K562 (cell line): ENCODE measurements at regions not wholly inside any gene's neighbourhood (a gene's known extent, or its start where the extent isn't known, plus 50 kb on each side); places are given as distances from the start of the nearest gene placed in this dataset.

Experiments
- ATAC-seq: fragments of 200-7000 bp; cut with Tn5 transposase; 3 replicates; pipeline ENCODE4 v1.9.1; 2020; ENCODE audit warnings: moderate library complexity
- BruUV-seq: library from RNA; stranded (reverse); fragments of 400-500 nt; replicated peaks from 2 replicates; lab custom pipeline; 2021; lab: Mats Ljungman, UMichigan
- CTCF ChIA-PET: fragments of 300-600 bp; formaldehyde crosslinking; extraction: SDS; loops from one replicate; lab custom pipeline; 2021; ENCODE audit warnings: low intra/inter-chr PET ratio; lab: Yijun Ruan, JAX
- POLR2A ChIA-PET: fragments of 300-600, 350-650 bp; sonication (Branson Sonifier 250); formaldehyde crosslinking; extraction: SDS; loops from one replicate; lab custom pipeline; 2021; ENCODE audit warnings: antibody characterized with exemption, inconsistent platforms; lab: Yijun Ruan, JAX
- DNase-seq, 4 experiments: peaks; one replicate each; pipeline versions ENCODE4 v3.0.0 to v3.0.0-alpha.2; 2011 to 2018; ENCODE audit warnings: low spot score in 3 of 4, mixed read lengths in 3 of 4; ENCODE audit errors: extremely low read depth in 1 of 4
- FAIRE-seq: peaks from 2 replicates; lab custom pipeline; 2011; peaks lifted over from hg19 to GRCh38; lab: Jason Lieb, UNC
- H2AFZ ChIP-seq: 2 replicates; pipeline ENCODE4 v1.6.0; 2011; ENCODE audit warnings: low read depth, low read length, control low read depth, inconsistent platforms
- H3K27ac ChIP-seq: fragments of 200-600 bp; 3 replicates; pipeline ENCODE4 v1.8.0; 2011; ENCODE audit warnings: low read depth, mild to moderate bottlenecking, control low read depth, inconsistent platforms, low read length, moderate library complexity, mixed read lengths; ENCODE audit errors: extremely low read depth
- H3K27me3 ChIP-seq, 2 experiments: fragments of 300-600 bp in 1 of 2; 2 replicates in 1 of 2; 3 replicates in 1 of 2; pipeline versions ENCODE4 v1.6.0 to v1.8.0; 2011; ENCODE audit warnings: inconsistent platforms in 2 of 2, low read length in 2 of 2, mild to moderate bottlenecking in 1 of 2, mixed read lengths in 1 of 2, moderate library complexity in 1 of 2; ENCODE audit not compliant: control insufficient read depth in 2 of 2, insufficient read depth in 2 of 2
- H3K36me3 ChIP-seq: fragments of 300-600 bp; 3 replicates; pipeline ENCODE4 v1.8.0; 2011; ENCODE audit warnings: mild to moderate bottlenecking, low read length, inconsistent platforms; ENCODE audit not compliant: control insufficient read depth, insufficient read depth
- H3K4me1 ChIP-seq, 2 experiments: fragments of 200-600 bp in 1 of 2; replicated peaks in 1 of 2; 2 replicates in 1 of 2; 3 replicates in 1 of 2; pipeline versions ENCODE4 v1.5.1 to v1.8.0; 2011; ENCODE audit warnings: inconsistent platforms in 2 of 2, low read length in 2 of 2, mild to moderate bottlenecking in 1 of 2, mixed read lengths in 1 of 2, moderate library complexity in 1 of 2; ENCODE audit not compliant: control insufficient read depth in 2 of 2, insufficient read depth in 2 of 2
- H3K4me2 ChIP-seq: 2 replicates; pipeline ENCODE4 v1.6.1; 2011; ENCODE audit warnings: low read length, control low read depth, inconsistent platforms, mixed read lengths; ENCODE audit not compliant: insufficient read depth
- H3K4me3 ChIP-seq: fragments of 200-600 bp; sonication (generic), shearing (Covaris generic); 2 replicates; pipeline ENCODE4 v1.5.1; 2016; ENCODE audit warnings: control low read depth, inconsistent platforms
- H3K79me2 ChIP-seq: fragments of 200-600 bp; 3 replicates; pipeline ENCODE4 v1.8.0; 2011; ENCODE audit warnings: low read length, inconsistent platforms; ENCODE audit not compliant: control insufficient read depth, insufficient read depth
- H3K9ac ChIP-seq, 2 experiments: 2 replicates each; pipeline versions ENCODE4 v1.6.0 to v1.6.1; 2011; ENCODE audit warnings: low read depth in 2 of 2, low read length in 2 of 2, control low read depth in 1 of 2, inconsistent platforms in 1 of 2, mild to moderate bottlenecking in 1 of 2, mixed read lengths in 1 of 2; ENCODE audit not compliant: insufficient read depth in 1 of 2
- H3K9me1 ChIP-seq: one replicate; pipeline ENCODE4 v1.6.0; 2011; ENCODE audit warnings: inconsistent platforms, mild to moderate bottlenecking, low read length, moderate library complexity; ENCODE audit not compliant: control insufficient read depth, insufficient read depth
- H3K9me3 ChIP-seq: replicated peaks from 2 replicates; pipeline ENCODE4 v1.5.1; 2011; ENCODE audit warnings: low read depth, low read length, inconsistent platforms; ENCODE audit not compliant: control insufficient read depth, insufficient read depth
- H4K20me1 ChIP-seq: replicated peaks from 2 replicates; pipeline ENCODE4 v1.6.1; 2011; ENCODE audit warnings: low read length, inconsistent platforms, mixed read lengths; ENCODE audit not compliant: control insufficient read depth, insufficient read depth
- CXXC5 ChIP-seq: fragments of 250-450 bp; sonication (Bioruptor Pico); IDR thresholded peaks from 2 replicates; pipeline ENCODE4 v1.8.0; 2022; ENCODE audit warnings: inconsistent platforms, mild to moderate bottlenecking, moderate library complexity
- DPF2 ChIP-seq: fragments of 450-650 bp; IDR thresholded peaks from 2 replicates; pipeline ENCODE4 v1.6.1; 2016
- MCM7 ChIP-seq, 2 experiments: fragments of 450-650 bp; IDR thresholded peaks; 2 replicates each; pipeline ENCODE4 v1.6.1; 2016 to 2018
- TAF7 ChIP-seq: fragments of 450-650 bp; IDR thresholded peaks from 2 replicates; pipeline ENCODE4 v1.6.1; 2016; ENCODE audit warnings: missing genetic modification characterization, missing compliant biosample characterization
- in situ Hi-C: fragments of 300-500 bp; cut with MboI; formaldehyde crosslinking; loops from 4 replicates; pipeline ENCODE4 v1.15.0; 2018; ENCODE audit warnings: inconsistent platforms, mixed read lengths
- intact Hi-C: fragments of 100-400 bp; cut with micrococcal nuclease; formaldehyde crosslinking; loops from 2 replicates; pipeline ENCODE4 v1.14.2; 2022
- TF ChIP-seq, protein P1 (sequence below): sonication (generic); formaldehyde crosslinking; IDR thresholded peaks from 2 replicates; pipeline ENCODE4 v1.8.0; 2023; ENCODE audit warnings: missing genetic modification reagents, mild to moderate bottlenecking, borderline replicate concordance

DNA sequence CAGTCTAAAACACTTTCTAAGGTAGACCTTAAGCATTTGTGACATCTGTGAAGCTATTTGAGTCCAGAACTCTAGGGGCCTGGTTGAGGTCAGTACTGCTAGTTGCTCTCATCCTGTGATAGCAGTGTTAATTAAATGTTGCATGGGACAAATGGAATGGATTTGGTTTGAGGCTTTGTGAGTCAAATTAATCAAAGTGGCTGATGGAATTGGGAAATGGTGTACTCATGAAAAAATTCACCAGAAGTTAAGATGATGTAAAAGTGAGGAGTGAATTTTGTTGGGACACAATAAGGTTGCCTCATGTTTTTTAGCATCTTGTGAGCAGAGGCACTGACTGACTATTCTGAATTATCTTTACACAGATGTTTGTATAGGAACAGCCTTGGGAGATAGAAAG lies 99.2 kb upstream of the ARSJ start:
- intact Hi-C loops (loop anchor here (10.0 kb wide), 1 partner anchor 684 kb away; no protein-coding TSS in a partner anchor), in situ Hi-C loops (no loop called here)
- no peak overlapping the region for H3K27ac ChIP-seq
- no peak overlapping the region for H3K4me3 ChIP-seq
- H3K79me2 ChIP-seq: no peaks in the 10 kb centered on the region
- H3K4me1 ChIP-seq: no peaks in the 10 kb centered on the region
- DNase-seq: no peak
- no peak for ATAC-seq
- no peaks in the 10 kb centered on the region for H3K36me3 ChIP-seq
- no peaks in the 10 kb centered on the region for H4K20me1 ChIP-seq
- no peak overlapping the region for H3K9ac ChIP-seq
- H3K9me1 ChIP-seq: no peaks in the 10 kb centered on the region
- no peaks in the 10 kb centered on the region for H3K9me3 ChIP-seq
- no peak overlapping the region for H2AFZ ChIP-seq
- no peak overlapping the region for H3K4me2 ChIP-seq
- POLR2A ChIA-PET: no interaction called here
- BruUV-seq: no TSS peak
- FAIRE-seq: no peak
- CTCF ChIA-PET: no interaction called here
- TF ChIP-seq MCM7 (IDR thresholded peaks at IDR 0.05) (no peak), DPF2 (no peak), CXXC5 (no peak), TAF7 (tag) (no peak)
- TF ChIP-seq, protein P1, sequence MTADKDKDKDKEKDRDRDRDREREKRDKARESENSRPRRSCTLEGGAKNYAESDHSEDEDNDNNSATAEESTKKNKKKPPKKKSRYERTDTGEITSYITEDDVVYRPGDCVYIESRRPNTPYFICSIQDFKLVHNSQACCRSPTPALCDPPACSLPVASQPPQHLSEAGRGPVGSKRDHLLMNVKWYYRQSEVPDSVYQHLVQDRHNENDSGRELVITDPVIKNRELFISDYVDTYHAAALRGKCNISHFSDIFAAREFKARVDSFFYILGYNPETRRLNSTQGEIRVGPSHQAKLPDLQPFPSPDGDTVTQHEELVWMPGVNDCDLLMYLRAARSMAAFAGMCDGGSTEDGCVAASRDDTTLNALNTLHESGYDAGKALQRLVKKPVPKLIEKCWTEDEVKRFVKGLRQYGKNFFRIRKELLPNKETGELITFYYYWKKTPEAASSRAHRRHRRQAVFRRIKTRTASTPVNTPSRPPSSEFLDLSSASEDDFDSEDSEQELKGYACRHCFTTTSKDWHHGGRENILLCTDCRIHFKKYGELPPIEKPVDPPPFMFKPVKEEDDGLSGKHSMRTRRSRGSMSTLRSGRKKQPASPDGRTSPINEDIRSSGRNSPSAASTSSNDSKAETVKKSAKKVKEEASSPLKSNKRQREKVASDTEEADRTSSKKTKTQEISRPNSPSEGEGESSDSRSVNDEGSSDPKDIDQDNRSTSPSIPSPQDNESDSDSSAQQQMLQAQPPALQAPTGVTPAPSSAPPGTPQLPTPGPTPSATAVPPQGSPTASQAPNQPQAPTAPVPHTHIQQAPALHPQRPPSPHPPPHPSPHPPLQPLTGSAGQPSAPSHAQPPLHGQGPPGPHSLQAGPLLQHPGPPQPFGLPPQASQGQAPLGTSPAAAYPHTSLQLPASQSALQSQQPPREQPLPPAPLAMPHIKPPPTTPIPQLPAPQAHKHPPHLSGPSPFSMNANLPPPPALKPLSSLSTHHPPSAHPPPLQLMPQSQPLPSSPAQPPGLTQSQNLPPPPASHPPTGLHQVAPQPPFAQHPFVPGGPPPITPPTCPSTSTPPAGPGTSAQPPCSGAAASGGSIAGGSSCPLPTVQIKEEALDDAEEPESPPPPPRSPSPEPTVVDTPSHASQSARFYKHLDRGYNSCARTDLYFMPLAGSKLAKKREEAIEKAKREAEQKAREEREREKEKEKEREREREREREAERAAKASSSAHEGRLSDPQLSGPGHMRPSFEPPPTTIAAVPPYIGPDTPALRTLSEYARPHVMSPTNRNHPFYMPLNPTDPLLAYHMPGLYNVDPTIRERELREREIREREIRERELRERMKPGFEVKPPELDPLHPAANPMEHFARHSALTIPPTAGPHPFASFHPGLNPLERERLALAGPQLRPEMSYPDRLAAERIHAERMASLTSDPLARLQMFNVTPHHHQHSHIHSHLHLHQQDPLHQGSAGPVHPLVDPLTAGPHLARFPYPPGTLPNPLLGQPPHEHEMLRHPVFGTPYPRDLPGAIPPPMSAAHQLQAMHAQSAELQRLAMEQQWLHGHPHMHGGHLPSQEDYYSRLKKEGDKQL: no peak
- no peaks in the 10 kb centered on the region for H3K27me3 ChIP-seq
